CD4-positive, alpha-beta T cell treated with Interferon alpha-2 for 1 hour (primary cell): ENCODE measurements at regions not wholly inside any gene's neighbourhood (a gene's known extent, or its start where the extent isn't known, plus 50 kb on each side); places are given as distances from the start of the nearest gene placed in this dataset.

ENCODE experiments used
- DNase-seq, 2 donors: peaks; one replicate each; pipeline ENCODE4 v3.0.0-alpha.2; 2020 to 2022

- DNase-seq: peak in 1 of 2 donors; percentile 20
These were observed 106.8 kb downstream of the ZBTB18 start for GRCh38 chr1:244157731-244158438.

DNA sequence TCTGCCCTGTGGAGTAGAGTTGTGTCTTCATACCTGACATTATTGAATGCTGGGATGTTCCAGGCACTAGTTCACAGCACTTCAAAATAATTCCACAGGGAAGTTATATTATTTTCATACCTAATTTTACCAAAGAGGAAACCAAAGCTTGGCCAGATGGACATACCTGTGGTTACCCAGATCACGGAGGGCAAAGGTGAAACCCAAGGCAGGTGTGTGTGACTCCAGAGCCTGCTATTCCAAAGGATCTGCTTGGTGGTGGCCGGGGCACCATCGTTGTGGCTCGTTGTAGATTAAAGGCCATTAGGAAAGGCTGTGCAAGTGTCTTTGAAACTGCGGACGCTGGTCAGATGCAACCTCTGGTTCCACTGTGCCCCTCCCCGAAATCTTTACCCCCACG is 108.6 kb downstream of the ZBTB18 start:
- no peak for DNase-seq

DNA sequence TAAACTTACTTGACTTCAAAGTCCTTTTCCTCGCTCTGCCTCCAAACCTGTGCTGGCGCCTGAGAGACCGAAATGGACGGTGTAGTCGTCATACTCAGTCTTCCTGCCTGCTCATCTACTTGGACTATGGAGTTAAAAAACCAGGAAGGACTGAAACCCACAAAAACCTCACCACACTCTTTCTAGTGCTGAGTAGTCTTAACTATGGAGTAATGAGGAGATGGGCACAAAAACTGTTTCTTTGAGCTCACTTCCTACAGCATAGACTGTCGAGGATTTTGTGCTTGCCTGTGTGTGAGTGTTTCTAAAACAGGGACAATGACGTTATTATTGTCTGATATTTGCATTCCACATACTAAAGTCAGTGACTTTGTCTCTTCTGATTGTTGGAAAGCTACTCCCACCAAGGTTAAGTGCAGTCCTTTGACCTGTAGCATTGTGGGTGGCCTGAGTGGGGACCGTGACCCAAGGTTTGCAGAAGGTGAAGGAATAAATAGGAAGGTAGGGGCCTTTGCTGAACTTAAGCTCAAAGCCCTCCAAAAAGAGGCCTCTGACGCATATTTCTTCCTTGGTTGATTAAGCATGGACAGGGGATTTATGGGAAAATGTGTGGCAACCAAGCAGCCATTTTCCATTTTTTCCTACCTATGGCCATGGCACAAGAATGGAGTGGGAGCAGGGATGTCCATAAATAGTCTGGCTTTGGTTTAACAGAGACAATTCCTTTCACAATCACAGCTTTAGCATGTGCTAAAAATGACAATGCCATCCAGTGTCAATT is 109.6 kb downstream of the ZBTB18 start:
- no peak for DNase-seq

DNA sequence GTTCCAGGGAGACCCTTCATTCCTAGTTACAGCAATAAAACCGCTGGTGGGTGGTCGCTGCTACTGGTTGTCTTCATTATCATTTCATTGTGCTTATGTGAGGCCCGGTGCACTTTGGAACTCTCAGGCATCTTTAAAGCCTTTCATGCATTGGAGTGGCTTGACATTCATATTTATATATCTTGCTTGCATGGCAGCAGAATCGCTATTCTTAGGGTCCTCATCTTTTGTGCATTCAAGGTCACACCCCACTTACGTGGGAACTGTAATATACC is 110.1 kb downstream of the ZBTB18 start:
- DNase-seq: no peak

- DNase-seq: no peak
These were observed 111.9 kb downstream of the ZBTB18 start for GRCh38 chr1:244162786-244163530.

DNA sequence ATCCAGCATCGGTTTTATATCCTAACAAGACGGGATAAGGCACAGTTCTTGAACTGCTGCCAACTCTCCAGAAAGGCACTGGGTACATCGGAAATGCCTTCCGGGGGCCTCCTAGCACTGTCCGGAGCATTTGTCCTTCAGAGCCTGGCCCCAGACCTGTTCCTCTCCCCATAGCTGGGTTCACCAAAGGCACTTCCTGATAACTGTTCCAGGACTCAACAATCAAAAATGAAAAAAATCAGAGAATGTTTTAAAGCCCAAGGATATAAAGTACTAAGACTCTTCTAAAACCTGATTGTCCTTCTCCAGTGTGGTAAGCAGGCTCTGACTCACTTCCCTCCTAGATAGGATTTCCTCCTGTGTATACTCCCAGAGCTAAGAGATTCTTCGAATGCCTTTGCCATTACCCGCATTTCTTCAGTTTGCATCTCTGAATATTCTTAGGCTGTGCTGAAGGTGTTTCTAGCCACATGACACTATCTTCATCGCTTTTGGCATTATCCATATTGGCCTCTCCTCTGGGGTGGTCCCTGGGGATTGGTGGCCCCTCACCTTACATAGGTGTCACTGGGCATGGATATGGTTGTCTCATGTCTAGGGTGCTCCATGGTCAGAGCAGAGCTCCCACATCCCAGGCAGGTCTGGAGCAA is 112.9 kb downstream of the ZBTB18 start:
- DNase-seq: no peak

- DNase-seq: no peak
These were observed 113.4 kb downstream of the ZBTB18 start for GRCh38 chr1:244164511-244164890.

- DNase-seq: no peak
These were observed 113.9 kb downstream of the ZBTB18 start for GRCh38 chr1:244165021-244165420.

GRCh38 chr1:244165701-244166100 is 114.6 kb downstream of the ZBTB18 start:
- no peak for DNase-seq

GRCh38 chr1:244171241-244171985 is 120.3 kb downstream of the ZBTB18 start:
- DNase-seq: no peak

- DNase-seq: no peak
These were observed 122.2 kb downstream of the ZBTB18 start for GRCh38 chr1:244173240-244173639.

DNA sequence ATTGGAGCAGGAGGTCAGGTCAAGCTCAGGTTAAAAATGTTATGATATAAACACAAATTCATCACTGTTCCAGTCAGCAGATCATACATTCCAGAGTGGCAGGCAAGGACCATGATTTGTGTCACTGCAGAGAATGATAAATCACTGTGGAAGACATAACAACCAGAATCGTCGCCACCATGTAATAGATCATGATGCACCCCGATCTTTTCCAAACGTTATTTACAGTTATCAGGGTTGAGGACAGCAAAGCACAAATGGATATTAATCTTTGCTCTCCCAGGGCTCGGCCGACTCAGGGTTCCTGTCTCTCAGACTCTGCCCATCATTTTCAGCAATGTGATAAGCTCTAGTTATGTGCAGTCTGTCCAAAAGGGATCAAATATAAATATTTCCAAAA is 122.7 kb downstream of the ZBTB18 start:
- no peak for DNase-seq

GRCh38 chr1:244174922-244175521 is 123.9 kb downstream of the ZBTB18 start:
- no peak for DNase-seq

- DNase-seq: no peak
These were observed 125.1 kb downstream of the ZBTB18 start for GRCh38 chr1:244176201-244176600.

DNA sequence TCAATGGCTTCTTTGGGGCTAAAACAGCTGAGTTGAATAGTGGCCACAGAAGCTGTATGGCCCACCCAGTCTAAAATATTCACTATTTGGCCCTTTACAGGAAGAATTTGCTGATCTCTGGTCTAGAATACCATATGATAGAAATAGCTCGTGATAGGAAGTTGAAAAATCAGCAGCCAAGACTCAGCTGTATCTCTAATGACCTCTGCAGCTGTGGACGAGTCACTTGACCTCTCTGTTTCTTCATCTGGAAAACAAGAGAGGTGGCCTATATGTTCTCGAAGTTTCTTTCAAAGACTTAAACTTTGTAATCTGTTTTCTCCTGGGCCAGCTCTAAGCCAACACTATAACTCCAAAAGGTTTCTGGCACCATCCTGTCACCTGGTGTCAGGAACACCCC is 129.2 kb downstream of the ZBTB18 start:
- no peak for DNase-seq

DNA sequence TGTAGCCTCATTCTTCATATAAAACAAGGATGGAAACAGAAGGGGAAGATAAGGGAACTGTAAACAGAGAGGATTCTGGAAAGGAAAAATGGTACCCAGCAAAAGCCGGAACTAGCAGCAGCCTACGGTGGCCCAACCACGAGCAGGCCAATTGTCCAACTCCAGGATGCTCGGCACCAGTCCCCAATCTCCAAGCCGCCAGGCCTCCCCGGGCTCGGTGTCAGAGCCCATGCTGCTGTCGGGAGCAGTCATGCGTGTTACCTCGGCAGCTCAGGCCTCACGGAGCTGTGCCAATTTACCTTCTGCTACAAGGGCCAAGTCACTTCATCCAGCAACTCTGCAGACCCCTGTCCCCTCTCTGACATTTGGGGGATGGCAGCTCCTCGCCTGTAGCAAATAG is 130.8 kb downstream of the ZBTB18 start:
- DNase-seq: no peak

- no peak for DNase-seq
These were observed 132.0 kb downstream of the ZBTB18 start for GRCh38 chr1:244183037-244183436.

DNA sequence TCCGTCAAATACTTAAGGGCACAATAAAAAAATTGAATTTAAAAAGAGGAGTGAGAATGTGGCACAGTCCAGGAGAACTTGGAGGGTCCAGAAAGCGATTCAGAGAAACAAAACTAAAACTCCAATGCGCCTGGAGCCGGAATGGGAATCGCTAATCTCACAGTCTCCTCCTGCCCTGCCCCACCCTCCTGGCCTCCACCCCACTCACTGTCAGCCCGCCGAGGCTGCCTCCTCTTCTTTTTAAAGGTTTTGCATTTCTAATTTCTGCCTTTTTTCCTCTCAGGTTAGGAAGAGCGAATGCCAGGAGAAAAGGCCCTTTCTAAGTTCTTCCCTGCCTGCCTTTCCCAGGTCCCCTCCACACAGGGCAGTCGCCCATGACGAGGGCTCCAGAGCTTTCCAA is 135.3 kb downstream of the ZBTB18 start:
- DNase-seq: no peak

DNA sequence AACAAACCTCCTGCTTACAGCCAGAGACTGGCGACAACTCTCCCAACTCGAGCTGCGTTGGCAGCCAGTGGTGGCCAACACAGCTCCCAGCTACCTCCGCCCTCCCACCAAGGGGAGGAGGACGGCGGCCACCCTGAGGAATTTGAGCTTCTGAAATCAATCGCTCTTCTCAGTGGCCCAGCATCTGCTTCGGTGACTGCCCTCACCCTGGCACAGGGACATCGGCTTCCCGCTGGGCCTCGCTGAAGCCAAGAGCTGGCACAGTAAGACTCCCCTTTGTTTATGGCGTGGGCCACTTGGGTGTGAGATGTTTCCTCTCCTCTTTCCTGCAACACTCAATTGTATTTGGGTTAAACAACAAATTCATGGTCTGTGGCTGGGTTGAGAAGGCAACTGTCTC is 136.2 kb downstream of the ZBTB18 start:
- no peak for DNase-seq

GRCh38 chr1:244191581-244191980 is 140.5 kb downstream of the ZBTB18 start:
- no peak for DNase-seq

DNA sequence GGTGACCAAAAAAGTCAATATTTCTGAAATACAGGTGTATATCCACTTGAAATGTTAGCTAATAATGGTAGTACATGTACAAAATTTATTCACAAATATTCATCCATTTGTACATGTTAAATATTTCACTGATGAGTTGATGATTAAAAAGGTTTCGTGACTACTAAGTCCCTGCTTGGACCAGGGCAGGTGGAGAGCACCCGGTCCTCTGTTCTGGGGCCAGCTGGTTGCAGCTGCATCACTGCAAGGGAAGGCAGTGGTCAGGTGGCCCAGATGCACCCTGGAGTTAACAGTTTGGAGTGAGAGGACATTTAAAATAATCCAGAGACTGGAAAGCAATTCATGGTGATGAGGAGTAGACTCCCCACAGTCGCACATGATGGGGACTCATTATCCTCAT is 141.2 kb downstream of the ZBTB18 start:
- no peak for DNase-seq

GRCh38 chr1:244196571-244197285 is 145.6 kb downstream of the ZBTB18 start:
- DNase-seq: no peak
